ENCODE measurements at regions not wholly inside any gene's neighbourhood (a gene's known extent, or its start where the extent isn't known, plus 50 kb on each side); places are given as distances from the start of the nearest gene placed in this dataset.

DNA sequence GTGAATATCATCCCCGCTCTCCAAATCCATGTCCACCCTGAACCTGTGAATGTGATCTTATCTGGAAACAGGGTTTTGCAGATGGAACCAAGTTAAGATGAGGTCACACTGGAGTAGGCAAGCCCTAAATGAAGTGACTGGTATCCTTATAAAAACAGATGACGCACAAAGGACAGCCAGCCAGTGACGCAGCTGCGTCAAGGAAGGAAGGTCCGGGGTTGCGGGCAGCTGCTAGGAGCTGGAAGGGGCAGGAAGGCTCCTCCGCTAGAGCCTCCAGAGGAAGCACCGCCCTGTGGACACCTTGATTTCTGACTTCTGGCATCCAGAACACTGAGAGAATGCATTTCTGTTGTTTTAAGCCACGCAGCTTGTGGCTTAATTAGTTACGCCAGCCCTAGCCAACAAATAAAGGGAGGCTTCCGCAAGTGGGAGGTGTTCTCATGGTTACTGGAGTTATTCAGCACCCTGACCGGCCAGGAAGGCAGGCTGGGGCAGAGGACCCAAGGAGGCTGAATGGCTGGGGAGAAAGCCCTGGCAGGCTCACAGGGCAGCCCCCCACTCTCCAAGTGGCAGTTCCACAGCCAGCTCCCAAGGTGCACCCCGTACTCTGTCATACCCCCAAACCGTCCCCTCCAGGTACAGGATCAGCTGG, 127.6 kb upstream of the NCOR2 start:
- no peak for TF ChIP-seq POLR2AphosphoS5 (IDR thresholded peaks at IDR 0.05; ENCODE audit: low read depth, low read length)
- no peak for TF ChIP-seq TAF1 (IDR thresholded peaks at IDR 0.05; ENCODE audit: low read depth, low read length)
- TF ChIP-seq POLR2A (IDR thresholded peaks at IDR 0.05; ENCODE audit: low read depth, low read length): no peak
- no peak for TF ChIP-seq PAX5 (IDR thresholded peaks at IDR 0.05; ENCODE audit: insufficient read depth, low read length, severe bottlenecking)
- no peak for TF ChIP-seq SPI1 (IDR thresholded peaks at IDR 0.05; ENCODE audit: low read depth, low read length)

Data from GM12891 (cell line).